ENCODE measurements at regions not wholly inside any gene's neighbourhood (a gene's known extent, or its start where the extent isn't known, plus 50 kb on each side); places are given as distances from the start of the nearest gene placed in this dataset.

DNA sequence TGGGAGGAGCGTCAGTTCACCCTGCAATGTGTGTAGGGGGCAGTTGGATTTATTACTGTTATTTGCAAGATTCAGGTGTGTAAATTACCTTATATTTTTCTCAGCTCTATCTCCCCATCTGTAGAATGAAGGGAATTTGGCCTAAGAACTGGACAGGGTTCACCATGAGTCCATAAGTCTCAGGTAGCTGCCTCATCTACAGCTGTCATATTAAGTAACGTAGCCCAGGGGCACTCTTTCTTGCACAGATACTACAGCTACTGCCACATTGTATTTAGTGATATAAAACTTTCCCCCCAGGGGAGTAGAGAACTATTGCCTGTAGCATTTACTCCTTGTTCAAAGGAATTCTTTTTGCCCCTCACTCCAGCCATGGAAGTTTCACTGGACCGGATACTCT is 301.4 kb upstream of the ZNF608 start:
- Histone ChIP-seq H3K4me1 (ENCODE audit: insufficient read depth, low read length, poor library complexity, severe bottlenecking) (no peaks in the 10 kb centered on the region), H3K79me2 (ENCODE audit: insufficient read depth, low read depth, low read length) (no peaks in the 10 kb centered on the region), H4K20me1 (ENCODE audit: insufficient read depth, low read length) (no peaks in the 10 kb centered on the region), H3K9me2 (ENCODE audit: insufficient read depth, low read length) (no peaks in the 10 kb centered on the region), H3K9me3 (ENCODE audit: low read length) (no peaks in the 10 kb centered on the region), H3K4me3 (ENCODE audit: low read depth, low read length, poor library complexity, severe bottlenecking) (no peak overlapping the region), H2AFZ (ENCODE audit: low read length) (no peak overlapping the region), H3K36me3 (ENCODE audit: insufficient read depth, low read length) (no peaks in the 10 kb centered on the region), H3K27ac (ENCODE audit: low read depth, low read length, poor library complexity, severe bottlenecking) (no peak overlapping the region), H3K4me2 (ENCODE audit: low read length) (no peak overlapping the region)
- no peak for DNase-seq (ENCODE audit: low spot score)
- ChIA-PET CTCF (ENCODE audit: unreplicated experiment) (no interaction called here), POLR2A (interaction anchor here (1.2 kb wide), 1 partner anchor 41 kb away, joined by 5 read pairs; no protein-coding TSS in a partner anchor)
- intact Hi-C loops (cut with micrococcal nuclease; ENCODE audit: unreplicated experiment): no loop called here
- TF ChIP-seq, protein P1, sequence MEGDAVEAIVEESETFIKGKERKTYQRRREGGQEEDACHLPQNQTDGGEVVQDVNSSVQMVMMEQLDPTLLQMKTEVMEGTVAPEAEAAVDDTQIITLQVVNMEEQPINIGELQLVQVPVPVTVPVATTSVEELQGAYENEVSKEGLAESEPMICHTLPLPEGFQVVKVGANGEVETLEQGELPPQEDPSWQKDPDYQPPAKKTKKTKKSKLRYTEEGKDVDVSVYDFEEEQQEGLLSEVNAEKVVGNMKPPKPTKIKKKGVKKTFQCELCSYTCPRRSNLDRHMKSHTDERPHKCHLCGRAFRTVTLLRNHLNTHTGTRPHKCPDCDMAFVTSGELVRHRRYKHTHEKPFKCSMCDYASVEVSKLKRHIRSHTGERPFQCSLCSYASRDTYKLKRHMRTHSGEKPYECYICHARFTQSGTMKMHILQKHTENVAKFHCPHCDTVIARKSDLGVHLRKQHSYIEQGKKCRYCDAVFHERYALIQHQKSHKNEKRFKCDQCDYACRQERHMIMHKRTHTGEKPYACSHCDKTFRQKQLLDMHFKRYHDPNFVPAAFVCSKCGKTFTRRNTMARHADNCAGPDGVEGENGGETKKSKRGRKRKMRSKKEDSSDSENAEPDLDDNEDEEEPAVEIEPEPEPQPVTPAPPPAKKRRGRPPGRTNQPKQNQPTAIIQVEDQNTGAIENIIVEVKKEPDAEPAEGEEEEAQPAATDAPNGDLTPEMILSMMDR (conservative IDR thresholded peaks at IDR 0.05; ENCODE audit: low read length): no peak
- no peak for TF ChIP-seq EZH2phosphoT487 (IDR thresholded peaks at IDR 0.05; ENCODE audit: borderline replicate concordance, low read depth, low read length)
- no TSS peak for BruUV-seq (replicated peaks)

DNA sequence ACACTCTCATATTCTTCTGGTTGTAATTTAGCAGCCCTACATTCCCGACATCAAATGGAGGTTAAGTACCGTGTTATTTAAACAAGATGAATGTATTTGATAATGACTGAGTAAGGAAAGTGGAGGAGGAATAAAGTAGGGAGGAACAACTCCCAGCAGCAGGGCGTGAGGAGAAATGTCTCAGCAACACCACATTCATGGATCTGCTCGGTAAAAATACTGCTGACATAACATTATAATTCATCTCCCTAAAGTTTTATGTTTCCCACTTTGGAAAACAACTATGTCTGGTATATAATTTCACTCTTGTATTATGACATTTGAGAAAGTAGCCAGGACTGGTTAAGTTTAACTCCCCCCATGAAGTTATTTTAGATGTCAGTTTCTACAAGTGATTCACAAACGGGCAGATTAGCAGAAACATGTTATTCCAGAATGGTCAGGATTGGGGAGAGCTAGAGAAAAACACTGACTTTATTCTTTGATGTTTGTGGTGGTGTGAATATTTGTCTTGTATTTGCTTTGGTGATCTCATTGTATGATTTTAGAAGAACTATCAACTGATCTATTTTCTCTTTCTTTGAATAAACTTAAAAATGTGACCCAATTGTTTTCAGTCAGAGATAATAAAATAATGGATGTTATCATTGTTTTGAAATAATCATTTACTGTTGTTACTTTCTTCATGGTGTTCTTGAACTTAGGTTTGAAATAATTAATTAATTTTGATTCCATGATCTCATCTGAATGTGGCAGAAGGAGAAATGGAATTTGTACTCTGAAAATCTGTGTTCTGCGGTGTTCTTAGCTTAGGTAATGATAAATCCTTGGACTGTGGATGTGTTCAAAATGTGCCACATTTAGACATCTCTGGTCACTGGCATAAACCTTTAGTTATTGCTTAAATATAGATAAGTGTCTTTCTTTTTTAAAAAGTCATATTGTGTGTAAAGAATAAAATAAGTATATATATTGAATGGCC is 303.6 kb upstream of the ZNF608 start:
- no peak for TF ChIP-seq EZH2phosphoT487 (IDR thresholded peaks at IDR 0.05; ENCODE audit: borderline replicate concordance, low read depth, low read length)
- TF ChIP-seq, protein P1 (conservative IDR thresholded peaks at IDR 0.05; ENCODE audit: low read length): no peak
- ChIA-PET POLR2A (interaction anchor here (0.6 to 1.0 kb wide), 4 partner anchors 10 to 45 kb away, joined by 3 to 4 read pairs (median 3); no protein-coding TSS in a partner anchor), CTCF (ENCODE audit: unreplicated experiment) (no interaction called here)
- Histone ChIP-seq H3K4me3 (ENCODE audit: low read depth, low read length, poor library complexity, severe bottlenecking) (no peak overlapping the region), H3K27ac (ENCODE audit: low read depth, low read length, poor library complexity, severe bottlenecking) (no peak overlapping the region), H3K9me3 (ENCODE audit: low read length) (no peaks in the 10 kb centered on the region), H3K4me2 (ENCODE audit: low read length) (no peak overlapping the region), H3K36me3 (ENCODE audit: insufficient read depth, low read length) (no peaks in the 10 kb centered on the region), H2AFZ (ENCODE audit: low read length) (no peak overlapping the region), H3K4me1 (ENCODE audit: insufficient read depth, low read length, poor library complexity, severe bottlenecking) (no peaks in the 10 kb centered on the region), H3K79me2 (ENCODE audit: insufficient read depth, low read depth, low read length) (no peaks in the 10 kb centered on the region), H4K20me1 (ENCODE audit: insufficient read depth, low read length) (no peaks in the 10 kb centered on the region), H3K9me2 (ENCODE audit: insufficient read depth, low read length) (no peaks in the 10 kb centered on the region)
- no peak for DNase-seq (ENCODE audit: low spot score)
- intact Hi-C loops (cut with micrococcal nuclease; ENCODE audit: unreplicated experiment): no loop called here
- no TSS peak for BruUV-seq (replicated peaks)

DNA sequence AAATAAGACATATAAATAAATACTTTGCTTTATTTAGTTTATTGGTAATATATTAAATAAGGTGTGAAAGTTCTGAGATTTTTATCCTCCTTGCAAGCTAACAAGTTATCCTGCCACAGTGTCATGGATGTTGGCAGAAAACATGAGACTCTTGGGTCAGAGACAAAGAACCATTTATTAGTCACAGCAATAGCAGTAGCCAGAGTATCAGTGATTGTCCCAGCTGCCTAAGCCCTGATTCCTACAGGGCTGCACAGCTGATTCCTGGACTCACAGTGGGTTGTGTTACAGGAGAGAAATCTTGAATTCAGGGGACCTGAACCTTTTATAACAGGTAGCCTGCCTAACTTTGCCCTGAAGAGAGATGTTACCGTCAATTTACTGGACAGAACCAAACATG is 304.5 kb upstream of the ZNF608 start:
- no peaks in the 10 kb centered on the region; the same call in 1 of the 2 replicates for H3K9me3 ChIP-seq (ENCODE audit: low read length)
- no peak for TF ChIP-seq EZH2phosphoT487 (IDR thresholded peaks at IDR 0.05; ENCODE audit: borderline replicate concordance, low read depth, low read length)
- TF ChIP-seq, protein P1 (conservative IDR thresholded peaks at IDR 0.05; ENCODE audit: low read length): no peak
- H2AFZ ChIP-seq (ENCODE audit: low read length): no peak overlapping the region; the same call in 1 of the 2 replicates
- no TSS peak for BruUV-seq (replicated peaks)
- no peak overlapping the region for H3K4me3 ChIP-seq (ENCODE audit: low read depth, low read length, poor library complexity, severe bottlenecking)
- H3K79me2 ChIP-seq (ENCODE audit: insufficient read depth, low read depth, low read length): no peaks in the 10 kb centered on the region
- H3K27ac ChIP-seq (ENCODE audit: low read depth, low read length, poor library complexity, severe bottlenecking): no peak overlapping the region
- no peak for DNase-seq (ENCODE audit: low spot score)
- peaks cover 2% of the 10 kb centered on the region for H3K4me1 ChIP-seq (ENCODE audit: insufficient read depth, low read length, poor library complexity, severe bottlenecking)
- POLR2A ChIA-PET: interaction anchor here (1.0 to 3.1 kb wide), 2 partner anchors 10 to 22 kb away, joined by 3 to 10 read pairs; no protein-coding TSS in a partner anchor
- no peaks in the 10 kb centered on the region for H4K20me1 ChIP-seq (ENCODE audit: insufficient read depth, low read length)
- H3K4me2 ChIP-seq (ENCODE audit: low read length): no peak overlapping the region
- H3K9me2 ChIP-seq (ENCODE audit: insufficient read depth, low read length): no peaks in the 10 kb centered on the region
- intact Hi-C loops (cut with micrococcal nuclease; ENCODE audit: unreplicated experiment): no loop called here
- no peaks in the 10 kb centered on the region for H3K36me3 ChIP-seq (ENCODE audit: insufficient read depth, low read length)
- CTCF ChIA-PET (ENCODE audit: unreplicated experiment): no interaction called here
